Uterus (tissue), 2 donors: ENCODE measurements at regions not wholly inside any gene's neighbourhood (a gene's known extent, or its start where the extent isn't known, plus 50 kb on each side); places are given as distances from the start of the nearest gene placed in this dataset.

Experiments used
- CTCF ChIP-seq, 4 experiments: fragments of 200-600 bp in 2 of 4; fragments of 450-650 bp in 2 of 4; sonication (generic) in 2 of 4; IDR thresholded peaks; one replicate each; pipeline ENCODE4 v1.5.1; 2016 to 2019; ENCODE audit warnings: antibody characterized with exemption in 4 of 4, mild to moderate bottlenecking in 2 of 4, moderate library complexity in 1 of 4
- POLR2A ChIP-seq, 2 donors: fragments of 450-650 bp; IDR thresholded peaks; one replicate each; pipeline ENCODE4 v1.6.1; 2016; ENCODE audit warnings: antibody characterized with exemption in 2 of 2, mild to moderate bottlenecking in 1 of 2, moderate library complexity in 1 of 2

- no peak for TF ChIP-seq CTCF (IDR thresholded peaks at IDR 0.05)
- TF ChIP-seq POLR2A (IDR thresholded peaks at IDR 0.05): no peak
Observed at GRCh38 chr14:84131924-84132323, 1398.0 kb upstream of the FLRT2 start.
